GM21723 (cell line): ENCODE measurements at regions not wholly inside any gene's neighbourhood (a gene's known extent, or its start where the extent isn't known, plus 50 kb on each side); places are given as distances from the start of the nearest gene placed in this dataset.
A peak's percentile ranks its signal among the peaks of the same experiment; 100 is the strongest.

ENCODE experiments used
- ATAC-seq: cut with Tn5 transposase; IDR thresholded peaks from one replicate; pipeline ENCODE4 v1.9.1; 2021; ENCODE audit warnings: mild to moderate bottlenecking, moderate library complexity; ENCODE audit not compliant: unreplicated experiment

- no peak for ATAC-seq
These were observed 64.3 kb downstream of the DMRTA2 start for GRCh38 chr1:50358962-50359361.

GRCh38 chr1:50357186-50357585 lies 66.1 kb downstream of the DMRTA2 start:
- no peak for ATAC-seq

- no peak for ATAC-seq
These were observed 68.4 kb downstream of the DMRTA2 start for GRCh38 chr1:50354813-50355212.

- ATAC-seq, result no peak
These were observed 70.8 kb downstream of the DMRTA2 start for GRCh38 chr1:50352428-50352827.

GRCh38 chr1:50350868-50351267 lies 72.4 kb downstream of the DMRTA2 start:
- no peak for ATAC-seq

- no peak for ATAC-seq
These were observed 72.8 kb downstream of the DMRTA2 start for GRCh38 chr1:50350421-50350820.

- no peak for ATAC-seq
These were observed 74.0 kb downstream of the DMRTA2 start for GRCh38 chr1:50349242-50349565.

GRCh38 chr1:50348449-50349241 lies 74.6 kb downstream of the DMRTA2 start:
- peak; percentile 74 for ATAC-seq

- no peak for ATAC-seq
These were observed 75.3 kb downstream of the DMRTA2 start for GRCh38 chr1:50347933-50348332.

- no peak for ATAC-seq
These were observed 76.6 kb downstream of the DMRTA2 start for GRCh38 chr1:50346621-50347020.

GRCh38 chr1:50343323-50343722 lies 79.9 kb downstream of the DMRTA2 start:
- ATAC-seq, result no peak

GRCh38 chr1:50342525-50342924 lies 80.7 kb downstream of the DMRTA2 start:
- no peak for ATAC-seq

GRCh38 chr1:50335036-50335435 lies 88.2 kb downstream of the DMRTA2 start:
- no peak for ATAC-seq

GRCh38 chr1:50333595-50333974 lies 89.7 kb downstream of the DMRTA2 start:
- peak; percentile 95 for ATAC-seq

- ATAC-seq, result peak; percentile 83
These were observed 90.2 kb downstream of the DMRTA2 start for GRCh38 chr1:50332941-50333594.

GRCh38 chr1:50329332-50329932 lies 93.8 kb downstream of the DMRTA2 start:
- ATAC-seq, result no peak

GRCh38 chr1:50328552-50328951 lies 94.7 kb downstream of the DMRTA2 start:
- ATAC-seq, result no peak

- no peak for ATAC-seq
These were observed 97.2 kb downstream of the DMRTA2 start for GRCh38 chr1:50326026-50326425.

- ATAC-seq, result no peak
These were observed 100.7 kb downstream of the DMRTA2 start for GRCh38 chr1:50322579-50322978.

- no peak for ATAC-seq
These were observed 104.8 kb downstream of the DMRTA2 start for GRCh38 chr1:50318428-50318827.

GRCh38 chr1:50308878-50309277 lies 114.4 kb downstream of the DMRTA2 start:
- ATAC-seq, result no peak

GRCh38 chr1:50305808-50306207 lies 117.4 kb downstream of the DMRTA2 start:
- ATAC-seq, result no peak
